Loucy (cell line): ENCODE measurements at regions not wholly inside any gene's neighbourhood (a gene's known extent, or its start where the extent isn't known, plus 50 kb on each side); places are given as distances from the start of the nearest gene placed in this dataset.

ENCODE experiments used
- H2AFZ ChIP-seq: fragments of 200-600 bp; sonication (generic); 2 replicates; pipeline ENCODE4 v1.6.0; 2016; ENCODE audit warnings: antibody characterized with exemption, mild to moderate bottlenecking, low read length, moderate library complexity
- H3F3A ChIP-seq: fragments of 200-600 bp; 2 replicates; pipeline ENCODE4 v1.6.0; 2016; ENCODE audit warnings: antibody characterized with exemption, low read depth, mild to moderate bottlenecking
- H3K27me3 ChIP-seq: fragments of 200-600 bp; sonication (generic); 2 replicates; pipeline ENCODE4 v1.6.1; 2014; ENCODE audit warnings: low read length, mild to moderate bottlenecking; ENCODE audit not compliant: insufficient read depth, poor library complexity, severe bottlenecking
- H3K36me3 ChIP-seq: fragments of 200-600 bp; sonication (generic); 2 replicates; pipeline ENCODE4 v1.6.1; 2016; ENCODE audit warnings: low read length; ENCODE audit not compliant: insufficient read depth
- H3K4me1 ChIP-seq: fragments of 200-600 bp; sonication (generic); 2 replicates; pipeline ENCODE4 v1.5.1; 2014; ENCODE audit warnings: low read length, mild to moderate bottlenecking; ENCODE audit not compliant: insufficient read depth, poor library complexity, severe bottlenecking
- H3K4me2 ChIP-seq: fragments of 200-600 bp; sonication (generic); 2 replicates; pipeline ENCODE4 v1.6.0; 2014; ENCODE audit warnings: antibody characterized with exemption, low read length, low read depth, mild to moderate bottlenecking; ENCODE audit not compliant: poor library complexity, severe bottlenecking
- H3K4me3 ChIP-seq: fragments of 200-600 bp; sonication (generic); 2 replicates; pipeline ENCODE4 v1.5.1; 2014; ENCODE audit warnings: low read length, mild to moderate bottlenecking, mixed read lengths; ENCODE audit not compliant: poor library complexity, severe bottlenecking
- H3K79me2 ChIP-seq: fragments of 200-600 bp; sonication (generic); 2 replicates; pipeline ENCODE4 v1.6.1; 2014; ENCODE audit warnings: low read length; ENCODE audit not compliant: insufficient read depth
- H3K9ac ChIP-seq: fragments of 200-600 bp; sonication (generic); 2 replicates; pipeline ENCODE4 v1.6.0; 2014; ENCODE audit warnings: mild to moderate bottlenecking, low read depth, low read length, moderate library complexity; ENCODE audit not compliant: poor library complexity, severe bottlenecking
- H3K9me2 ChIP-seq: fragments of 200-600 bp; sonication (generic); replicated peaks from 2 replicates; pipeline ENCODE4 v1.6.1; 2016; ENCODE audit warnings: low read depth, low read length, mixed read lengths
- H3K9me3 ChIP-seq: fragments of 200-600 bp; sonication (generic); 2 replicates; pipeline ENCODE4 v1.6.1; 2014; ENCODE audit warnings: mild to moderate bottlenecking, antibody characterized with exemption, low read length, low read depth; ENCODE audit not compliant: insufficient read depth
- H4K20me1 ChIP-seq: fragments of 200-600 bp; sonication (generic); 2 replicates; pipeline ENCODE4 v1.6.0; 2014; ENCODE audit warnings: antibody characterized with exemption, low read length, mild to moderate bottlenecking; ENCODE audit not compliant: insufficient read depth, poor library complexity, severe bottlenecking
- EZH2phosphoT487 ChIP-seq: fragments of 200-600 bp; IDR thresholded peaks from 2 replicates; pipeline ENCODE4 v1.6.1; 2018; ENCODE audit warnings: antibody characterized with exemption, mild to moderate bottlenecking, moderate library complexity, borderline replicate concordance
- TF ChIP-seq, protein P1 (sequence below): fragments of 200-600 bp; sonication (generic); conservative IDR thresholded peaks from 2 replicates; pipeline ENCODE4 v1.5.1; 2014; ENCODE audit warnings: mild to moderate bottlenecking, antibody characterized with exemption, low read length

DNA sequence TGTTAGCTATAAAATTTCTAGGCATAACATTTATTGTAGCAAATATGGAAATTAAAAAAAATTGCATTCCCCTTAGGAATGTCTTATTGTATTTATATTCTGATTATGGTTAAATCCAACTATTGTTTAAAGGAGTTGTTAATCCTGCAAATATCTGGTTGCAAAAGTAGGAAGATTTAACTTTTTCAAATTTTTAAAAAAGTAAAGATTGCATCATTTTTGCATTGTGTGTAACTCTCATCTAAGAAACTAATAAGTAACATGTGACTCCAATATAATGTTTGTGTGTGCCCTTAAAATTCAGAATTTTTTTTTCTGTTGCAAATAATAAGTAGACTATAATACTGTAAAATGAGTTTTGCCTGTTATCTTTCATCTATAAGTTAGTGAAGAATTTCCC, 204.1 kb upstream of the DPH6 start:
- H3K9me3 ChIP-seq = no peaks in the 10 kb centered on the region
- no peak overlapping the region for H3K9ac ChIP-seq
- H3K4me1 ChIP-seq = no peaks in the 10 kb centered on the region
- no peak overlapping the region for H3K4me2 ChIP-seq
- H3K79me2 ChIP-seq = no peaks in the 10 kb centered on the region
- H3K4me3 ChIP-seq = no peak overlapping the region
- no peaks in the 10 kb centered on the region for H4K20me1 ChIP-seq
- no peaks in the 10 kb centered on the region for H3F3A ChIP-seq
- no peaks in the 10 kb centered on the region for H3K9me2 ChIP-seq
- H3K36me3 ChIP-seq = no peaks in the 10 kb centered on the region
- H3K27me3 ChIP-seq = no peaks in the 10 kb centered on the region
- TF ChIP-seq, protein P1, sequence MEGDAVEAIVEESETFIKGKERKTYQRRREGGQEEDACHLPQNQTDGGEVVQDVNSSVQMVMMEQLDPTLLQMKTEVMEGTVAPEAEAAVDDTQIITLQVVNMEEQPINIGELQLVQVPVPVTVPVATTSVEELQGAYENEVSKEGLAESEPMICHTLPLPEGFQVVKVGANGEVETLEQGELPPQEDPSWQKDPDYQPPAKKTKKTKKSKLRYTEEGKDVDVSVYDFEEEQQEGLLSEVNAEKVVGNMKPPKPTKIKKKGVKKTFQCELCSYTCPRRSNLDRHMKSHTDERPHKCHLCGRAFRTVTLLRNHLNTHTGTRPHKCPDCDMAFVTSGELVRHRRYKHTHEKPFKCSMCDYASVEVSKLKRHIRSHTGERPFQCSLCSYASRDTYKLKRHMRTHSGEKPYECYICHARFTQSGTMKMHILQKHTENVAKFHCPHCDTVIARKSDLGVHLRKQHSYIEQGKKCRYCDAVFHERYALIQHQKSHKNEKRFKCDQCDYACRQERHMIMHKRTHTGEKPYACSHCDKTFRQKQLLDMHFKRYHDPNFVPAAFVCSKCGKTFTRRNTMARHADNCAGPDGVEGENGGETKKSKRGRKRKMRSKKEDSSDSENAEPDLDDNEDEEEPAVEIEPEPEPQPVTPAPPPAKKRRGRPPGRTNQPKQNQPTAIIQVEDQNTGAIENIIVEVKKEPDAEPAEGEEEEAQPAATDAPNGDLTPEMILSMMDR = no peak
- TF ChIP-seq EZH2phosphoT487 = no peak
- H2AFZ ChIP-seq = no peak overlapping the region

DNA sequence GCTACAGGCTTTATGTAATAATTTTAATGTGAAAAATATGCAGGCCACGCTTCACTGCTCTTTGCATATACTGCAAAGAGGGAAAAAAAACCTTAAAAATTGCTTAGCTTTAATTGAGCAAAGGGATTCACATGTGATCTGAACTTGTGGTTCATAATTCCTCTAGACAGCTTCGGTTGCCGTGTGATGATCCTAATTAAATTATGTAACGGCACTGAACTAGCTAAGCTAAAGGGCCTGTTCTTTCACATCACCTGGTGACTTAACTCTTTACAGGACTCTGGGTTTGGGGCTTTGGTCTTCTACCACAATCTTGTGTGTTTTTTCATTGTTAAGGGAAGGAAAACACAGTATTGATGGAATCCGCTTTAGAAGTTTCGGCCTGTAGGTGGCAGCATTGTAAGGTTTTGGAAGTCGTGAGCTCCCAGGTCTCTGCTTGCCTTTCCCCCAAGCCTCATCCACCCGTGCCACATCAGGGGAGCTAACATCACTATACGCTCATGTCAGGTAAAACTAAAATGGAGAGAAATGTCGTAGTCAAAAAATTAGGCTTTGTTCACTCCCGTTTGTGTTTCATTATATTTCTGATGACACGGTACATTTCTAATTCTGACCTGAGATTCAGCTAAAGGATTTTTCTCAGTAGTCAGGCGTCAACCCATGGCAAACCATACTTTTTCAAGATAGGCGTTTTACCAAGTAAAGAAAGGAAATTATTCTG, 205.6 kb upstream of the DPH6 start:
- Histone ChIP-seq H2AFZ (no peak overlapping the region), H3K4me2 (no peak overlapping the region)

DNA sequence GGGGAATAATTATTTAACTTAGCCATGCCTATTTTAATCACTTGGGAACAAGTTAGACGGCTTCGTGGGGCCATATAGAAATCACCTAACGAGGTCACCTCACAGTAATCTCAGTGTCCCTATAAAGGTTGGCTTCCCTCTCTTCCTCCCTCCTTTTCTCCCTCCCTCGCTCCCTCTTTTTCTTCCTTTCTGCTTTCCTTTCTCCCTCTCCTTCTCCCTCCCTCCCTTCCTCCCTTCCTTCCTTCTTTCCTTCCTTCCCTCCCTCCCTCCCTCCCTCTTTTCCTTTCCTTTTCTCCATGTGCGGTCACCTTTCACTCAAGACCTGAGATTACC, 206.1 kb upstream of the DPH6 start:
- H3F3A ChIP-seq = no peaks in the 10 kb centered on the region
- TF ChIP-seq, protein P1 = no peak
- TF ChIP-seq EZH2phosphoT487 = no peak
- no peaks in the 10 kb centered on the region for H3K36me3 ChIP-seq
- no peaks in the 10 kb centered on the region for H3K9me3 ChIP-seq
- H4K20me1 ChIP-seq = no peaks in the 10 kb centered on the region
- no peak overlapping the region for H2AFZ ChIP-seq
- H3K79me2 ChIP-seq = no peaks in the 10 kb centered on the region
- H3K4me2 ChIP-seq = no peak overlapping the region
- H3K4me3 ChIP-seq = no peak overlapping the region
- H3K9ac ChIP-seq = no peak overlapping the region
- H3K27me3 ChIP-seq = no peaks in the 10 kb centered on the region
- no peaks in the 10 kb centered on the region for H3K4me1 ChIP-seq
- H3K9me2 ChIP-seq = no peaks in the 10 kb centered on the region

More for the DNA sequence above, 205.6 kb upstream of the DPH6 start:
- no peaks in the 10 kb centered on the region for H3K27me3 ChIP-seq
- H3K9me2 ChIP-seq = no peaks in the 10 kb centered on the region
- H3K4me1 ChIP-seq = no peaks in the 10 kb centered on the region
- no peaks in the 10 kb centered on the region for H3K9me3 ChIP-seq
- H4K20me1 ChIP-seq = no peaks in the 10 kb centered on the region
- no peak overlapping the region for H3K4me3 ChIP-seq
- no peaks in the 10 kb centered on the region for H3K36me3 ChIP-seq
- H3F3A ChIP-seq = no peaks in the 10 kb centered on the region
- H3K79me2 ChIP-seq = no peaks in the 10 kb centered on the region
- H3K9ac ChIP-seq = no peak overlapping the region
- no peak for TF ChIP-seq EZH2phosphoT487
- TF ChIP-seq, protein P1 = peak; percentile 81
